Left renal pelvis (tissue), 4 donors: ENCODE measurements at regions not wholly inside any gene's neighbourhood (a gene's known extent, or its start where the extent isn't known, plus 50 kb on each side); places are given as distances from the start of the nearest gene placed in this dataset.

ENCODE experiments used
- DNase-seq, 4 donors: peaks; one replicate each; pipeline ENCODE4 v3.0.0-alpha.2; 2013; ENCODE audit warnings: low read depth in 4 of 4, low spot score in 3 of 4

DNA sequence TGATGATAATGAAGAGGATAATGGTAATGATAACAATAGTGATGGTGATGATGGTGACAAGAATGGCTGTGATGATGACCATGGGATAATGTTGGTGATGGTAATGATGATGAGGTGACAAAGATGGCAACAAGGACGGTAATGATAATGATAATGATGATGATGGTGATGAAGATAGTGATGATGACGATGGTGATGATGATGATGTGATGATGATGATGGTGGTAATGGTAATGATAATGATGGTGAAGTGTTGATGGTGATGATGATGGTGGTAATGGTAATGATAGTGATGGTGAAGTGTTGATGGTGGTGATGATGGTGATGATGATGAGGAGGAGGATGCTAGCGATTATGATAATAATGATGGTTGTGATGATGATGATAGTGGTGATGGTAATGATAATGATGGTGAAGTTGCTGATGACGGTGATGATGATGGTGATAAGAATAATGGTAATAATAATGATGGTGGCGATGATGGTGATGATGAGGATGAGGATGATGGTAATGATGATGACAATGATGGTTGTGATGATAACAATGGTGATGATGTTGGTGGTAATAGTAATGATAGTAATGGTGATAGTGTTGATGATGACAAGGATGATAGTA is 54.7 kb upstream of the OPCML start:
- DNase-seq, result no peak

DNA sequence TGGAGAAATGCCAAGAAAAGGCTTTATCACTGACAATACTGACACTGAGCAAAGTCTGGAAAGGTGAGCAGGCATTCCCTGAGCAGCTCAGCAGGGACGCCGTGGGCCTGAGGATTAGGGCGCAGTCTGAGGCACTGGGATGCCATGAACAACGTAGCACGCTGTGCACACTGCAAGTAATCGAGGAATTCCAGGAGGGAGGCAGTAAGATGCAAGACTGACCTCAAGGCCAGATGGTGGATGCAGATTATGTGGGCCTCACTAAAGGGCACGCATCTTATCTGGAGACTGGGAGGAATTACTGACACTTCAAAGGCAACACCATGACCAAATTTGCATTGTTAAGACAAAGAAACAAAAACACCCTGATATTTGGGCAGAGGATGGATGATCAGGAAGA is 50.4 kb upstream of the OPCML start:
- DNase-seq, result no peak

DNA sequence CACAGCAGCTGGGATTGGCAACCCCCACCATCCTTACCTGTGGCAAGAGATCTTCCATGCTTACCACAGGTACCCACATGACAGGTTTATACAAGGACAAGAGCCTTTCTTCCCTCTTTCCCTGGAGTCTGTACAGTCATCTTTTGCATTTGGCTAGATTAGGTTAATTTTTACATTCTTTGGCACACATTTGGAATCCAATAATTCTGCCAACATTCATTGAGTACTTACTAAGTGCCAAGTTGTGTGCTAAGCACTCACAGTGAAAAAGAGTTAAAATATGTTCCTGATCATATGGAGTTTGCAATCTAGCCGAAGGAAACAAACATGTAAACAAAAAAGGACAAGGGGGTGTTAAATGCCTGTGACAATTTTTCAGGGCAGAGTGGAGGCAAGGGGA is 50.0 kb upstream of the OPCML start:
- no peak for DNase-seq
